NCI-H146 treated with DMSO at 0.1 percent for 48 hours (cell line): ENCODE measurements at regions not wholly inside any gene's neighbourhood (a gene's known extent, or its start where the extent isn't known, plus 50 kb on each side); places are given as distances from the start of the nearest gene placed in this dataset.
"Not testable (repeated sequence)": the region's sequence is repeated elsewhere in the genome, so short reads cannot be mapped to it uniquely, and the experiment has no call there.

ENCODE experiments used
- DNase-seq: peaks from one replicate; lab custom pipeline; 2025; ENCODE audit not compliant: unreplicated experiment; lab: John Stamatoyannopoulos, UW

- no peak for DNase-seq
Observed at GRCh38 chr1:172717722-172718465, 59.0 kb downstream of the FASLG start.

DNA sequence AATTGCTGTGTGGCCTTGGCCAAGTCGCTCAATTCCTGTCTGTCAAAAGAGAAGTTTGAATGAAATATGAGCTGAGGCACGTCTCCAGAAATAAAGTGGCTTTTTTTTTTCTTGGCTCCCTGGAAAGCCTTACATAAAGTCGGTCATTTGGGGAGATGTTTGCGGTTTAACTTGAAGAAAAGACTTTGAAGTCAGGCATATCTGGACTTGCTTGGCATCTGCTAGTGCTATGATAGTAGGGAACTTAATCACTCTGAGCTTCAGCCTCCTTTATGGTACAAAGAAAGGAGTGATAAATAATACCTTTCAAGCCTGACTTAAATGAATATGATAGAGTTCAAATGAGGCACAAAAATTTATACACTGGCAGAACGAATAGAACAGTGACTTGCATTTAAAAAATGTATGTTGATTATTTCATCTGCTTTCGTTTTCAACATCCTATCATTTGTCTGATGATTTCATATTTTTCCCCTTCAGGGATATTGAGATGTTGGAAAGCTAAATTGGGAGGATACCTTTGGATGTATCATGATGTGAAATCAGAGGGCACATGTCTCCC is 60.2 kb downstream of the FASLG start:
- DNase-seq: no peak

GRCh38 chr1:172719694-172720138 is 60.8 kb downstream of the FASLG start:
- DNase-seq: no peak

DNA sequence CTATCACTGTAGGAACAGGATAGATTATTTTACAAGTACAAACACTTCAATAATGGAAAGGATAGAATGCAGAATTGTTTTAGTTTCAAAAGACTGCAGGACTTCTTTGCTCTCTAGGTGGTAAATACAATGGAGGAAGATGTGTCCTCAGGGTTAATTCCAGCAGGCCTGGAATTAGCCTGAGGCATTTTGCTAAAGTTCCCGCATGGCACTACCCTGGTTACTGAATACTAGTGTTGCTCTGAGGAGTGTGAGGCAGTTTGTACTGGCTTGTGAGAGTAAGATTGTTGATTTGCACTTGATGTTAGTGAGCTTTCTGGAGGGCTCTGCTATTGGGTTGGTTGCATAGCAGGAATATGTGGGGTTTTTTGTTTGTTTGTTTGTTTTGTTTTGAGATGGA is 61.4 kb downstream of the FASLG start:
- DNase-seq: no peak

GRCh38 chr1:172723251-172723650 is 64.3 kb downstream of the FASLG start:
- no peak for DNase-seq

DNA sequence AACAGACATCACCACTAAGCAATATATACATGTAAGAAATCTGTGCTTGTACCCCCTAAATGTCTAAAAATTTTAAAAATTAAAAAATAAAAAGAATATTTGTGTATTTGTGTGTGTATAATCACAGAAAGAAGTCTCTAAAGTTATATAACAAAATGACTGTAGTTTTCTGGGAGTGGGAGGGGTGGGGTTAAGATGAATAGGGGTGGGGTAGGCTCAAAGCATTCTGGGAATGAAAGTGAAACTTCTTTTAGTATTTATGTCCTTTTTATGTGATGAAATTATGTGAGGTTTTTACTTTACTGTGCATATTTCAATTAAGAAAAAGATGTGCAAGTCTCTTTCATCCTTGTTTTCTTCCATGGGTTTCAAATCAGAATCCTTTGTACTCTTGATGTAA is 65.3 kb downstream of the FASLG start:
- DNase-seq: no peak

- no peak for DNase-seq
Observed at GRCh38 chr1:172724765-172725613, 66.1 kb downstream of the FASLG start.

- DNase-seq: no peak
Observed at GRCh38 chr1:172726740-172727139, 67.8 kb downstream of the FASLG start.

DNA sequence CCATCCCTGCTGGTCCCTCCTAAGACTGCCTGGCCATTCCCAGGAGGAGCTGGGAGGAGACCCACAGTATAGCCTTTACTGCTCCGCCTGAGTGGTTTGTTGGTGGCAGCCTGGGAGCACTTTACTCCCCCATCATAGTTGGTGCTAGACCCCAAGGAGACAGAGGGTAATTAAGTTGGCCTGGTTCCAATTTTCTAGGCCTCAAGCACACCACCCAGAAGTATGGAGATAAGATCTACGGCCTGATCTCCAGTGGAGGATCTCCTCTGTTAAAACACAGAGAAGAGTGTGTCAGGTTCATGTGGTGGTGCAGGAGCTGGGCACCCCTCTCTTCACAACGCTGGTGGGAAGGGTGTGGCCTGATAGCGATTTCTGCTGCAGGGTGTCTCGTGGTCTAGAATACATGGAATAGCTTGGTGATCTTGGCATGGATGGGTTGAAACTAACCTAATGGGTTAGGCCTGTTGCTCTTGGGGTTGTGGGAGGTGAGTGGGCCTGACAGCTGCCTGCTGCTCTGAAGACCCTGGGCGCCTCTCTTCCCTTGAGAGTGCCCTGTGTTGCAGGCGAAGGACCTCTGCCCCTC is 68.5 kb downstream of the FASLG start:
- DNase-seq: no peak

DNA sequence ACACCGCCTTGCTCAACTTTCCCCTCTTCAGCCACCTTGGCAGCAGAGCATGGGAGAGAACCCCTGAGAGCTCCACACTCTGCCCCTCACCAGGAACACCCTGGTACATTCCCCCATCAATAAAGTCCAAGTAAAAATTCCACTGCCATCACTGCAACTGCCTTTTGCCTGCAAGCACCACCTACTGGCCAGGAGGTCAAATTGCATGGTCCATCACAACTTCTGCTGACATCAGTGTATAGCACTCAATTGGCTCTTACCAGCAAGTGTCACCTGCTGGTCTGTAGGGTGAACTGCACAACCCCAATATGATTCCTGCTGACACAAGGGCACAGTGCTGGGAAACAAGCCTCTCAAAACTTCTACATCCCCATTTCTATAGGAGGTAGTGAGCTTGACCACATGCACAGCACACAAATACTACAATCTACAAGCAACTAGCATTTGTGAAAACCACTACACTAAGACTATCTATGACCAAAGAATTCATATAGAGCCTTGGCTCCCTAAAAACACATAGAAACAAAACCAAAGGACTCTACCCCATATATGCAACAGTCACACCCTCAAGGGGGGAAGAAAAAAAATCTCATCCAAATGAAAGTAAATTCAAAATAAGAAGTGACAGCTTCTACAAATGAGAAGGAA is 69.2 kb downstream of the FASLG start:
- no peak for DNase-seq

GRCh38 chr1:172728705-172729104 is 69.8 kb downstream of the FASLG start:
- DNase-seq: not testable (repeated sequence)

- no peak for DNase-seq
Observed at GRCh38 chr1:172732427-172732826, 73.5 kb downstream of the FASLG start.

DNA sequence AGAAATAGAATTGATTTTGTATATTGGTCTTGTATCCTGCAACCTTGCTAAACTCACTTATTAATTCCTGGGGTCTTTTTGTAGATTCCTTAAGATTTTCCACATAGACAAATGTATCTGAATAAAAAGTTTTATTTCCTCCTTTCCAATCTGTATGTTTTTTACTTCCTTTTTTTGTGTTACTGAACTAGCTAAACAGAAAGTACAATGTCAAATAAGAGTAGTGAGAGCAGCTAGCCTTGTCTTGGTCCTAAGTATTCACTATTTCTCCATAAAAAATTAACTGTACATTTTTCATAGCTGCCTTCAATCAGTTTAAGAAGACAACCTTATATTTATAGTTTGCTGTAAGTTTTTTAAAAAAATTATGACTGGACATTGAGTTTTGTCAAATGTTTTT is 74.9 kb downstream of the FASLG start:
- DNase-seq: no peak

DNA sequence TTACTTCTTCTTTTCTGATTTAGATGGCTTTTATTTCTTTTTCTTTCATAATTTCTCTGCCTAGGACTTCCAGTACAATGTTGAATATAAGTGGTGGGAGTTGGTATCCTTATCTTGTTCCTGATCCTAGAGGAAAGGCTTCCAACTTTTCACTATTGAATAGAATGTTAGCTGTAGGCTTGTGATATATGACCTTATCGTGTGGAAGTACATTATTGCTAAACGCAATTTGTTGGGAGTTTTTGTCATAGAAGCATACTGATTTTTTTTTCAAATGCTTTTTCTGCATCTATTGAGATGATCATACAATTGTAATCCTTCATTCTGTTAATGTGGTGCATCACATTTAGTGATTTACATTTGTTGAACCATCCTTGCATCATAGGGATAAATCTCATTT is 79.5 kb downstream of the FASLG start:
- no peak for DNase-seq

DNA sequence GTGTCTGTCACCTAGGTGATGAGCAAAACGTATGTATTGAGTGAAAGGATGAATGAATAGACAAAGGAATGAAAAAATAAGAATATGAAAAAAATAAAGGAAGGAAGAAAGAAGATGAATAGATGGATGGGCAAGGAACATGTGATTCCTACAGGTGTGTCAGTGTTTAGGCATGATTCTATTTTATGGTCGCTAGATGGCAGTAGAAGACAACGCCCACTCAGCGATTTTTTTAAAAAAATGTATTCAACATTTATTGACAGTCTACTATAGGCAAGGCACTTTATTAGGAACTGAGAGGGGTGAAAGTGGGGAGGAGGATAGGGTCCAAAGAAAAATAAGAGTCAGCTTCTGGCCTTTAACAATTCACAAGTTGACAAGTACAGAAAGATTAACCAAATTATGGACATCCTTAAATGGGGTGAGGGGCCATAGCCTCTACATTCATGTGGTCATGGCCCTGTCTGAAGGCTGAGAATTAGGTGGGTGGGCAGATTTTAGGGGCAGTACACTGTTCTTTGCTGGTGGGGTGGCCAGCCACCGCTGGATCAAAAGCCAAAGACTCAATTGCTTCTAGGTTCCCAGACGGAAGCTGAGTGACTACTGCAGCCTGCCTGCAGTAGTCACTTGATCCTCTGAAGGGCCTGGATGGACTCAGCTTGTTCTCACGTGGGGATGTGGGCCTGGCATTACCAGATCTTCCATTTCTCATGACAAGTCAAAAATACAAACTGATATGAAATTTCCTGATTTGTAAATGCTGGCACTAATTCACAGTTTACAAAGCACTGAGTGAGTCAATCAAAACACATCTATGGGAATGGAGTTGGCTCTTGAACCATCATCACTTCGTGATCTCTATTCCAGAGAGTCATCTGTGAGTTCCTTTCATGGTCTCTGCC is 83.9 kb downstream of the FASLG start:
- DNase-seq: peak; percentile 36

DNA sequence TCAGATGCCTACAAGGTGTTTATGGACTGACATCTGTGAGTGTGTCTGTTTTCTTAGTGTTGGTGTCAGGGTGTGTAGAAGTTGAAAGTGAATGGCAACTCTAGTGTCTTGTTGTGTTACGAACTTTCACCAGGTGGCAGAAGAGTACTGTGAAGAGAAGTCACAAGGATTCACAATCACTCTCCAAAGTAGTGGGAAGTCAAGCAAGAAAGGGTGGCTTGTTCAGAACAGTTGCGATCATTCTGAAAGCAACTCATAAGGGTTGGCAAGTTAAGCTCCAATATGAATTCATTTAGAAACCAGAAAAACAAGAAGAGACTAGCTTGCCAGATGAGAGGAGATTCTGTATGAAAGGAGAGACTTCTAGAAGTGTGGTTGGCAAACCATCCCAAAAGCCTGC is 86.1 kb downstream of the FASLG start:
- DNase-seq: no peak

DNA sequence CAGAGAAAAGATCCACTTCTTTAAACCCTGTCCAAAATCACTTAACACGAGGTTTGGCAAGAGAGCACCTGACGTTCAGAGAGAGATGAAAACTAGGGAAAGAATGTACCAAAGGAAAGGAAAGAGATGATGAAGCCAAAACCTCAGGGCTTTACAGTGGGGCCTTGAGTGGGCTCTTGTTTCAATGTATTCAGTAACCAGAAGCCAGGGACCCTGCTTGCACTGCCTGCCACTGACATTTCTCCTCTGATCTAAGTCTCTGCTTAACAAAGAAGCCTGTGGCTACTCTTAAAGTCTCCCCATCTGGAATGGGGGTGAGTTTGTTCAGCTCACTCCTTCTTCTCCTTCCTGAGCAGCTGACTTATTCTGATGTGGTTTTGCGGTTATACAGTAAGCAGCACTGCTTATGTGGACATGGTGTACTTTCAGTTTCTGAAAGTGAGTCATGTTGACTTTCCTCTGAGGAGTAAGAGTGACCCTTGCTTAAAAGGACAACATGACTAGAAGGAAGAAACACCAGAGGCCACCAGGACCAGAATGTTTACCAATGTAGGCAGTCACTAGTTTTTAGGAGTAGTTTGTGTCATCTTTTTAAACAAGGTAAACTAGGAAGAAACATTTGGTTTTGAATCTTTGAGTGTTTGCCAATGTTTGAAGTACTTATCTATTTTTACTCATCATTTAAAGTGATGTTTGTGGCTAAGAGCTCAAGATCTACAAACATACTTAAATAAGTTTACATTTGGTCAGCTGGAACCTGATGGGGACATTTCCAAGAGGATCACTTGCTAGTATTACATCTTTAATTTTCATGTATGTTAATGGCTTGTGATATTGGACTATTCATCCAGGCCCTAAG is 87.4 kb downstream of the FASLG start:
- DNase-seq: no peak

DNA sequence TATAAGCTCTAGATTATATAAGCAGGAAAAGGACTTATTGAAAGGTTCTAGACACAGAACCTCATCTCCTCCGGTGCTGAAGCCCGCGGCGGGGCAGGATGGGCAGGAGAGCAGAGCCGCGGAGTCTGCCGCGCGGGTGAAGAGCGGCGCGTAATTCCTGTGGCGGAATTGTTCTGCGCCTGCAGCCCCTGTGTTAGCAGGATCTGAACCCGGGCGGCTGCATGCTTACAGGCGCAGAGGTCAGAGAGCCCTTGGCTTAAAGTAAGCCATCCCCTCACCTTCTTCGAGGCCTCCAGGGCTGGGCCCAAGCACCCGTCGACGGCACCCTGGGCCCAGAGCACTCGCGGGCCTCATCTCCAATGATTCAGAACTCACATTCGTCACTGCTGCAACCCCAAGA is 89.3 kb downstream of the FASLG start:
- no peak for DNase-seq

DNA sequence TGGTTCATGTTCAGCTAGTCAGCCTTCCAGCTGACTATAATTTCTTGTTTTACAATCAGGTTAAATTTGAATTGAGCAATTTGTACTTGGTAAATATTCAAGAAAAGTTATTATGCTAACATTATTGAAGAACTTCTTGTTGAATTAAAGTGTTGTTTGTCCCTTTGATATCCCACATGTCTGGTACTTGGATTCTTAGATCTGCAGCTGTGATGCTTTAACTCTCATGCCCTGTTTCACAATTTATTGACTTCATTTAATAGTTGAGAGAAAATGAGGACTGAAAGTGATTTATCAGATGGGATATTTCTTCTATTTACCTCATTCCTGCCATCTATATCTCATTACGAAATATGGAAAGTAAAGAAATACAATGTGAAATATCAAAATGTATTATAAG is 92.8 kb downstream of the FASLG start:
- DNase-seq: no peak
